ENCODE measurements at regions not wholly inside any gene's neighbourhood (a gene's known extent, or its start where the extent isn't known, plus 50 kb on each side); places are given as distances from the start of the nearest gene placed in this dataset.
"Not testable (repeated sequence)": the region's sequence is repeated elsewhere in the genome, so short reads cannot be mapped to it uniquely, and the experiment has no call there.

DNA sequence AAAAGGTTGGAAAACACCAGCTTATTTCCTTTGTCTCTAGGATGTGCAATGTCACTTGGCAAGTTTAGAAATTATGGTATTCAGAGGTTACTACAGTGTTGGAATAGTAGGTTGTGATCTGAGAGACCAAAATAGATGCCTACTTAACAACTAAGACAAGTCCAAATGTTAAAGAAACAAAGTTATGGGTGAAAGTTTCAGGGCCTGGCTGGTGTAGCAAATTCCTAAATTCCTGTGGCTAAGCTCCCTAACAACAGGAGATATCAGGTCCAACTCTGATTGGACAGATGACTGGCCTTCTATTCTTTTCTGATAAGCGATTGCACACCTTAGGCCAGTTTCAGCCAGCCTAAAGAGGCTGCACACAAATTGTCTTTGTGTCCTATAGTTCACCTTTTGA, 873.5 kb downstream of the REEP3 start:
- DNase-seq (ENCODE audit: low read depth, low spot score), result no peak

DNA sequence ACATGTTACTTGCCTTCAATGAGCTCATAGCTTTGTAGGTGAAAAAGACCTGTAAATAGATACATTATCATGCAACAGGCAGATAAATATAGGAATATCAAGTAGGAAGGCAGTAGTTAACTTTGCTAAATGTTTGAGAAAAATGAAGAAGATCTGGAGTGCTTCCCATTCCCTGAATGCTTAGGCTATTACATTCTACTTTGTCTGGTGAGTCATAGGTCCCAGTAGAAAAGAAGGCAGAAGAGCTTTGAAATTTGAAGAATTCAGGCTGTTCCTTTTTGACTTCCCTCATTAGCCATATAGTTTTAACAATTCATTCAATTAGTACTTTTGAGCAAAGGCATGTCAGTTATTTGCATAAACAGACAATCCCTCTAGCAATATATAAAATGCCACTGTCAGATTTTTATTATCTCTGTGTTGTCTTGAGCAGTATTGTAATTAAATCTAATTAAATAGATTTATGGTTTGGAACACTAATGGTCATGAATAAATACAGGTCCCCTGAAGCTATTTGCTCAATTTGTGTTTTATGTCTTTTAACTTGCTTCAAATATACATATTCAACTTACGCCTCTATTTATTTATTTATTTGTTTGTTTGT, 875.0 kb downstream of the REEP3 start:
- DNase-seq (ENCODE audit: low read depth, low spot score), result no peak

DNA sequence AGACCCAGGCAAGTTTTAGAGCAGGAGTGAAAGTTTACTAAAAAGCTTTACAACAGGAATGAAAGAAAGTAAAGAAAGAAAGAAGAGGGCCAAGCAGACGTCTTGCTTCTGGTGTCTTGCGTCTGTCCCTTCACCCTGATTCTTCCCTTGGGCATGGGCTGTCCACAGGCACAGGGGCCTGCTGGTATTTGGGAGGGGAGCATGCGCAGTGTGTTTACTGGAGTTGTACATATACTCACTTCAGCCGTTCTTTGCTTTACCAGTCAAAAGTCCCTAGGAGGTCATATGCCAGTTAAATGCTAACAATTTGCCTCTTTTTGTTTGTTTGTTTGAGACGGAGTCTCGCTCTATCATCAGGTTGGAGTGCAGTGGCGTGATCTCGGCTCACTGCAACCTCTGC, 875.9 kb downstream of the REEP3 start:
- DNase-seq (ENCODE audit: low read depth, low spot score), result no peak

DNA sequence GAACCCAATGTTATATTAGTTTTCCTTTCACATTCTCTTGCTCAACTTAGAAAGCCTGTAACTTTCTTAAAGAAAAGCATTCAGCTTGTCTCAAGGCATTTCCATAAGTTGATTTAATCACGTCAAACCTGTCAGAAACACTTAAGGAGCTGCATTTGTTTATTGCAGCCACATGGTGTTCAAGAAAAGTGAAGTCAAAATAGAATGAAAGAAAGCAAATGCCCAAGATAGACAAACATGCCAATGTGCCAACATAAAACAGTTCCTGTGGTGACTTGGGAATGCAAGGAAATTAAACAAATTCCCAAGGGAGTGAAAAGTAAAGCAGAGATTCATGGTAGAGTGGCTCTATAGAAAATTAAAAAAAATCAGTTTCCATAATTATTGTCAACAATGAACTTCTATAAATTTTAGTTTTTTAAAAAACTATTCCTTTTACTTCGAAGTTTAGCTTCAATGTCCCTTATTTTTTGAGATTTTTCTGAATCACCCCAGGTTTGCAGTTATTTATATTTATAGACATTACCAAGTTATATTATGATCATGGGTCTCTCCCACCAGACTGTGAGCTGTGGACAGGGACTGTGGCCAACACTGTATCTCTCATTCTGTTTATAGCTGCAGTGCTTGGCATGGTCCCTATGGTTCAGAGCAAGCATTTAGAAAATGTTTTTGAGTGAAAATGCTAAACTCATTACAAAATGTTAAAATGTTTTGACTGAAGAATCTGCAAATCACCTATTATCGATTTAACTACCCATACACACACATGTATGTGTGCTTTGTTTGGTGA, 887.4 kb downstream of the REEP3 start:
- DNase-seq (ENCODE audit: low read depth, low spot score), result no peak

DNA sequence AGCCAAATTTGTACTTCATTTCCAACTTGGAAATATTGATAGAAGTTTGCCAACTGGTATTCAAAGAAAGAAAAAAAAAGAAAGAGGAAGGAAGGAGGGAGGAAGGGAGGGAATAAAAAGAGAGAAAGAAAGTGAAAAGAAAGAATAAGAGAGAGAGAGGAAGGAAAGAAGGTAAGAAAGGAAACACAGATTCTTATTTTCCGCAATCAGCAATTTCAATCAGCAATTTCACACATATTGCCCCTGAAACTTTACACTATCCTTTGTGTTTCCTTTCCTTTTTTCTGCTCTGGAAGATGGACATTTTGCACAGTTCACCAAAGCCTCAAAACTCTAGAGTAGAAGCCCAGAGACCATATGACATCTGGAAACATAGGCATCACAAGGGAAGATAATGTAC, 888.1 kb downstream of the REEP3 start:
- DNase-seq (ENCODE audit: low read depth, low spot score), result no peak

DNA sequence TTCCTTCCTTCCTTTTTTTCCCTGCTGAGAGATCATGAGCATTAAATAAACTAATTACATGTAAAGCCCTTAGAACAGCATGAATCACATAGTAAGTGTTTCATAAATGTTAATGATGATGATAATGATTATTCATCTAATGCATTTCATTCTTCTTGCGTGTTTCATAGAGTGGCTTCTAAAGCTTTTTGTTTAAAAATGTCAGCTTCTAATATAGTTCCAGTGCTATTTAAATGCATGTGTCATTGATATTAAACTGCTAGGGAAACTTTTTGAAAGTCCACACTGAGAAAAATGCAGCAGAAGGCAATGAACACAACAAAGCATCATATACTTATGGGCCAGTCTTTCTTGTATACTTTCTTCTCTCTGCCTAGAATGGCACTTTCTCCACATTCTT, 894.8 kb downstream of the REEP3 start:
- no peak for DNase-seq (ENCODE audit: low read depth, low spot score)

DNA sequence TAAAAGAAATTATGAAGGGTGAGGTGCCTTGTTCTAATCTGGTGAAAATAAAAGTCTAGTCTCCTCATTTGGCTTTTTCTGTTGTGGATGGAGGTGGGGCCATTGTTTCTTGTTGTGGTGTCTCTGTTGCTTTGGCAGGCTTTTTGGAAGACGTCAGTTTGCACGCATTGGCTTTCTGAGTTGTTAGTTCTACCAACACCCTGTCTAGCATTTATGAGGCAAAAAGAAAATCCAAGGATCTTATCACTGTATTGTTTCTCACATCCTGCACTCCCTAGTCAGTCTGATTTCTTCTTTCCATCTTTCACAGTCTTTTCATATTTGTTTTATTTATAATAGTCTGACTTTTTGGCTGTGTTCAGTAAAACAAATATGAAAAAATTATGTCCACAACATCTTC, 898.3 kb downstream of the REEP3 start:
- DNase-seq (ENCODE audit: low read depth, low spot score), result no peak

DNA sequence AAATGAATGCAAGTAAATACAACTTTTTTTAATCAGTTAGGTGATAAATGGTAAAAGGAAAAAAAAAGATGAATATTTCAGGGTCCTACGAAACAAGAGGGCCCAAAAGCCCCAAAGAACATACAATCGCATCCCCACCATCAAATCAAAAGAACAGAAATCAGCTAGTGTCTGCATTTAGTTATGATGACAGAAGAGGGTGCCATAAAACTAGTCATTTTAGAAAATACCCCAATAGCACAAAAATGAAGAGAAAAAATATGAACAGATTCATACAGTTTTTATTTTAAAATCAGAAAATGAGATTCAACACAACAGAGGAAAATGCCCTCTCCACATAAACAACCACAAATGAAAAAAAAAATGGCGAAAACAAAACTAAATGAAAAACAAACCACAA, 905.5 kb downstream of the REEP3 start:
- no peak for DNase-seq (ENCODE audit: low read depth, low spot score)

DNA sequence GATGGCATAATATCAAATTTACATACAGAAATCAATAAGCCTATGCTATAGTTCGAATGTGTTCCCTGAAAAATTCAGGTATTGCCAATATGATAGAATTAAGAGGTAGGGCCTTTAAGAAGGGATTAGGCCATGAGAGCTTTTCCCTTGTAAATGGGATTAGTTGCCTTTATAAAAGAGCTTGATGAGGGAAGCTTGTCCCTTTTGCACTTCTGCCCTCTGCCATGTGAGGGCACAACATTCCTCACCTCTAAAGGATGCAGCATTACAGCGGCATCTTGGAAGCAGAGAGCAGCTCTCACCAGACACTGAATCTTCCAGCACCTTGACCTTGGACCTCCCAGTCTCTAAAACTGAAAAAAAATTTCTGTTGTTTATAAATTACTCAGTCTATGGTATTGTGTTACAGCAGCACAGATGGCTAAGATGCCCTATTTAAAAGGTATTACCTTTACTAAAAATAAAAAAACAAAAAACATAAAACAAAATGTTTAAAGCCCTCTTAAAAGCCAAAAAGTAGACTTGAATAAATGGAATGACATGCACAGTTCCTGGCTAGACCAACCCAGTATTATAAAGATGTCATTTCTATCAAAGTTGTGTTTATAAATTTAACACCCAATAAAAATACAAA, 909.6 kb downstream of the REEP3 start:
- no peak for DNase-seq (ENCODE audit: low read depth, low spot score)

DNA sequence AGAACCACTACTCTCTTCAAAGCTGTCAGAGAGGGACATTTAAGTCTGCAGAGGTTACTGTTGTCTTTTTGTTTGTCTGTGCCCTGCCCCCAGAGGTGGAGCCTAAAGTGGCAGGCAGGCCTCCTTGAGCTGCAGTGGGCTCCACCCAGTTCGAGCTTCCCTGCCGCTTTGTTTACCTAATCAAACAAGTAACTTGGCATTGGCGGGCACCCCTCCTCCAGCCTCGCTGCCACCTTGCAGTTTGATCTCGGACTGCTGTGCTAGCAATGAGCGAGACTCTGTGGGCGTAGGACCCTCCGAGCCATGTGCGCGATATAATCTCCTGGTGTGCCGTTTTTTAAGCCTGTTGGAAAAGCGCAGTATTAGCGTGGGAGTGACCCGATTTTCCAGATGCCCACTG, 920.7 kb downstream of the REEP3 start:
- DNase-seq (ENCODE audit: low read depth, low spot score), result not testable (repeated sequence)

DNA sequence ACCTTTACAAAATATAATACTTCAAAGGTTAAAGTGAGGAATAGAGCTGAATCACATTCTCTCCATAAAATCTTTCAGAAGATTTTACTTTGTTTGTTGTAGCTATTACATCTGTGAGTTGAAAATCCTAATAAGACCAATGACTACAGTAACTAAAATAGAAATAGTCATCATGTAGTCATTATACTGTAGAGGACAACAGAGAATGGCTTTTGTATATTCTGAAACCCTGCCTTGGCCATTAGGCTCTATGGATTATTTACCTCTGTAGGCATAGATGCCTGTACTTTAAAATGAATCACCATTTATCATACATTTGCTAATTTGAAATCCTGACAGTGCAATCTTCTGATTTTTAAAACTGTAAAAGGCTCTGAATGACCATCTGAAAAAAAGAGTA, 923.0 kb downstream of the REEP3 start:
- no peak for DNase-seq (ENCODE audit: low read depth, low spot score)

DNA sequence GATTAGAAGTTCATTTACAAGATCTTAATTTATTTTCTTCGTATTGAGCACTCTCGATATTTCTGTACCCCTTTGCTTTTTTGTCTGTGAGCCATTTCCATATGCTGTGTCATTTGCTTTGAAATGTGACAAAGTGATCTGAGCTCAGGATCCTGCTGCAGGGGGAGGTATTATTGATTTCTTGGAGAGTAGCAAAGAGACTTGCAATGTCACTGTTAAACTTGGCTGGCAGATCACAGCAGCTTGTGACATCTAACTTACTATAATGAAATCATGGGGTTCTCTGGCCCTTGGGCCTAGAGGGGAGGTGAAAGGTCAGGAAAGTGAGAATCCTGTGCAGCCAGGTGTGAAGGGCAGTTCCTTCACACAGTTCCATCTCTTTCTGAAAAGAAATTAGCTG, 923.4 kb downstream of the REEP3 start:
- no peak for DNase-seq (ENCODE audit: low read depth, low spot score)

DNA sequence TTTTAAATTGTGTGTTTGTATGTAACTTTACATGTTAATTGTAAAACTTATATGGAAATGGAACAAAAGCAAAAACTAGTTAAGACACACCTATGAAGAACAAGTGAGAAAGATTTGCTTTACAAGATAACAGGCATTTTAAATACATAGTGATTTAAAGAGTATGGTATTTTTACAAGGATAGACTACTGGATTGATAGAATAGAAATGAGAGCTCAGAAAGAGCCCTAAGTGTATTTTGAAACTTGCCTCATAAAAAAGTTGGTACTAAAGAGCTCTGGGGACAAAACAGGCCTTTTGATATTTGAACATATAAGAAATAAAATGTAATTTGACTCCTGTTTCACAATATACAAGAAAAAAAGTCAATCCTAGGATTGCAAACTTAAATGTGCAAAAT, 928.4 kb downstream of the REEP3 start:
- DNase-seq (ENCODE audit: low read depth, low spot score), result no peak

DNA sequence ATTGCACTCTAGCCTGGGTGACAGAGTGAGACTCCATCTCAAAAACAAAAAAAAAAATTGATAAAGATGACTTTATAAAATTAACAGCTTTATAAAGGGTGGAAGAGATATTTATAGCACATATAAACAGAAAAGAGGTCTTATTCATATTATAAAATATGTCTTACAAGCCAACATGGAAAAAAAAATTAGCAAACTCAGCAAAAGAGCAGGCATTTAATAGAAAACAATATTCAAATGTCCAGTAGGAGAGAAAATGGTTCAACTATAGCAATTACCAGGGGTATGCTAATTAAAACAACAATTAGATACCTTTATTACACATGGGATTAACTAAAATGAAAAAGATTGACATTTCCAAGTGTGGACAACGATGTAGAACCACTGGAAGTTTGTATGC, 929.1 kb downstream of the REEP3 start:
- DNase-seq (ENCODE audit: low read depth, low spot score), result no peak

DNA sequence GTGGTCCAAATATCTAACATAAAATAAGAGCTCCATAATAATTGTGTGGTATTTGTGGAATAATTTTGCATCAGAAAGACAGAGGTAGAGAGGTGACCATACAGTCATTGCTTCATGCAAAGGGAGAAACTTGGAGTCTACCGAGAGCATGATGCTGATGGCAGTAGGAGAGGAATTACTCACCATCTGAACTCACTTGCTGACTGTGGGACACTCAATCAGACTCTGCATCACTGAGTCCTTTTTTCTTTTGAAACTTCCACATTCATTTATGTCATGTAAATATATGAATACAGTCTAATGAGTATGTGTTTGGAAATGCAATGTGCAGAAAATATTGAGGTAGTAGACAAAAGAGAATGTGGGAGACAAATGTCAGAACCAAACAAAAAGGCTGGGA, 933.8 kb downstream of the REEP3 start:
- DNase-seq (ENCODE audit: low read depth, low spot score), result no peak

DNA sequence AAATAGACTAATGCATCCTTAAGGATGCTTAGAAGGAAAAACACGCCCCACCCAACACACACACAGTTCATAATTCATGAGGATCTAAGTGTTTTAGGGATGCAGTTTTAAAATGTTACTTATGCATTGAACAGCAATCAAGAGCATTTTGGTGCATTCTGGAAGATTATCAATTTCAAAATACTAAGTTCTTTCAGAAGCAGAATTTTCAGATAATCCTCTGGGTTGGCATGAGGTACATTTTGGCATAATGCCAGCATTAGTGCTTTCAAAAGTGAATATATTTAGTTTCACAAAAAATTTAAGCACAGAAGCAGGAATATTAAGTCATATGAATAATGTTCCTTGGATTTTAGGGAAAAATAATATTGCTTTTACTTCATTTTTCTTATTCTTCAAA, 937.1 kb downstream of the REEP3 start:
- no peak for DNase-seq (ENCODE audit: low read depth, low spot score)

DNA sequence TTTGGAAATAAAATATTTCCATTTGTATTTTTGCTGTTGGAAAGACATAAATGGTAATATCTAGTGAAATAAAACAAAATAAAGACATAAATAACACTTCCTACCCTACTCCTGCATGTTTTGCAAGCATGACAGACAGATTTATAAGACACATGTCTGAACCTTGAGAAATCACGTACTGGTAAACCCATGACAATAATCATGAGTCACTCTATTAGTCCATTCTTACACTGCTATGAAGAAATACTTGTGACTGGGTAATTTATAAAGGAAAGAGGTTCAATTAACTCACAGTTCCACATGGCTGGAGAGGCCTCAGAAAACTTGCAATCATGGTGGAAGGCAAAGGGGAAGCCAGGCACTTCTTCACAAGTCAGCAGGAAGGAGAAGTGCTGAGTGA, 942.2 kb downstream of the REEP3 start:
- DNase-seq (ENCODE audit: low read depth, low spot score), result no peak

DNA sequence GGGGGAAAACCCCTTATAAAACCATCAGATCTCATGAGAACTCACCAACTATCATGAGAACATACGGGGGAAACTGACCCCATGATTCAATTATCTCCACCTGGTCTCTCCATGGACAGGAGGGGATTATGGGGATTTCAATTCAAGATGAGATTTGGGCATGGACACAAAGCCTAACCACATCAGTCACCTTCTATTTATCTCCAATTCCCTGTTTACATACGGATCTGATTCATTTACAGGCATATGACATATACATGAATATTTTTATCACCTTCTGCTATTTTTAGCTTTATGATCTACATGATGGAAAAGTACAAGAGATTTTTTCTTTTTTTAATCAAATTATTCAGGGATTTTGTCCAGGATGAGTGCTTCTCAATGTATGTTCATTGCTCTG, 944.5 kb downstream of the REEP3 start:
- no peak for DNase-seq (ENCODE audit: low read depth, low spot score)

DNA sequence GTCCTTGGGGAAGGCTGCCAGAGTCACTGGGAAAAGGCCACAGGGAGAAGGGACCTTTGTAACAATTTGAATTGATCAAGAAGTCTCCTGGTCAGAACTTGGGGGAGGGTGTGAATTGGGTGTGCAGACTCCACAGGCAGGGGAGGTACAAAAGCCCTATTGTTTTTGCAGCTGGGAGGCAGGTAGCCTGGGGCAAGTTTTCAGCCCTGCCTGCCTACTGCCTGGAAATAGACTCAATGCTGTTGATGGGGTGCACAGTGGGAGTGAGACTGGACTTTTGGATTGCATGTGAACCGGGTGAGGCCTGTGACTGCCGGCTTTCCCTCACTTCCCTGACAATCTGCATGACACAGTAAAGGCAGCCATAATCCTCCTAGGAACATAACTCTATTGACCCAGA, 947.0 kb downstream of the REEP3 start:
- no peak for DNase-seq (ENCODE audit: low read depth, low spot score)

DNA sequence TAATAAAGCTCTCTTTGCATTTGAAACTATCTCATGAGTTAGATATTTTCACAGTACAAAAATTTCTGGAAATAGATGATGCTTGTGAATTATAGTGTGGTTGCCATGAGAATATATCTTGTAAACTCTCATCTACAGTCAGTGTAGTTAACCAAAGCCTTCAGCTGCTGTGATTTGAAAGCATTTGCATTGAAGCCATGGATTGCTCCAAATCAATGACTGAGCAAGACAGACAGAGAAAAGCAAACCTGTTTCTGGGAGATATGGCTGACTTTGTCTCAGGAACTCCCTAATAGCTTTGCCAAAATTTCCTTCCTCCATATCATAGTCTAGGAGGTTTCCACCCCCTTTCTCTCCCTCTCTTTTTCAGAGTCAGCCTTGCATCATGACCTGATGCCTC, 955.3 kb downstream of the REEP3 start:
- DNase-seq (ENCODE audit: low read depth, low spot score), result no peak

DNA sequence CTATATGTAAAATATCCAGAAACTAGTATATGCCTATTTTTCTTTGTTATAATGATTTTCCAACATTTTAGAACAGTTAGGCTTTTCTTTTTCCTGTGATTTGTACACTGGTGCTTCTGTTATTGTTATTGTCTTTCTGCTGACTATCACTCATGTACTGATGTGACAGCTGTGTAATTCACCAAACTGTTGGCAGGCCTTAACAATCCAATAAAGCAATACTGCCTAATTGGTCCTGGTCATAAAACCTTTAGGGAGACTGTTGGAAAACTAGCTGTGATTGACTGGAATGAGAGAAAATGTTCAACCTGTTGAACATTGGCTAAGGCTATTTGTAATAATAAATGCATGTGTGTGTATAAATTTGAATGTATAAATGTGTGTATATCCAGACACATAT, 956.6 kb downstream of the REEP3 start:
- no peak for DNase-seq (ENCODE audit: low read depth, low spot score)

DNA sequence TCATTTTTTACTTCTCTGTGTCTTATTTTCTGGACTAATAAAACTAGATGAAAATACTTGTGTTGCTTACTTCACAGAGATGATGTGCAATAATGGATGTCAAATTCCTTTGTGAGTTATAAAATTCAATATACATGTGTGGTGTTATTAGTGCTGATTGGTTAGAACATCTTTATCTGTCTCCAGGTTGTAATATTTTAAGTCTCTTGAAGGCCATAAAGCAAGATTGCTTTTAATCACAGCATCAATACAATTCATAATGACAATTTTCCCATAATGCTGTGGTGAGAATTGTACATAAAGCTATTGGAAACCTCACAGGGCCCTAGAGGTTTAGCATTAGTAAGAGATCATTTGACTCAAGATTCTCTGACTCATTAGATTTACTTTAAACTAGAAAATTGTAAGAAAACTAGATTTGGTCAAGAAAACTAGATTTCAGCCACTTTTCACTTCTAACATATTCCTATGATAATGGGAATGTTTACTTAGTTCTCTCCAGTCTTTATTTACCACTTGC, 963.7 kb downstream of the REEP3 start:
- no peak for DNase-seq (ENCODE audit: low read depth, low spot score)

DNA sequence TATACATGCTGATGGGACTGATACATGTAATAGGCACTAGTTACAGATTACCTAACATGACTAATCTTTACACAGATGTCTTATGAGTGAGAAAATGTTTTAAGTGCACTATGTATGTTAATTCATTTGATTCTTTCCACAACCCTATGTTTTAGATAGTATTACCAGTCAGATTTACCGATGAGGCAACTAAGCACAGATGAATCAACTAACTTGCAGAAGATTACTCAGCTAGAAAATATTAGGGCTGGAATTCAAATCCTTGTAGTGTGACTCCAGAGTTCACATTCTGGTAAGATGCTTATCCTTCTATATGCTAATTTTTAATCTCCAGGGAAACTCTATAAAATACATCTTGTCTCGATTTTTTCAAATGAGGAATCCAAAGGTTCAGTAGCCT, 964.9 kb downstream of the REEP3 start:
- DNase-seq (ENCODE audit: low read depth, low spot score), result no peak
